ENCODE measurements at regions not wholly inside any gene's neighbourhood (a gene's known extent, or its start where the extent isn't known, plus 50 kb on each side); places are given as distances from the start of the nearest gene placed in this dataset.

DNA sequence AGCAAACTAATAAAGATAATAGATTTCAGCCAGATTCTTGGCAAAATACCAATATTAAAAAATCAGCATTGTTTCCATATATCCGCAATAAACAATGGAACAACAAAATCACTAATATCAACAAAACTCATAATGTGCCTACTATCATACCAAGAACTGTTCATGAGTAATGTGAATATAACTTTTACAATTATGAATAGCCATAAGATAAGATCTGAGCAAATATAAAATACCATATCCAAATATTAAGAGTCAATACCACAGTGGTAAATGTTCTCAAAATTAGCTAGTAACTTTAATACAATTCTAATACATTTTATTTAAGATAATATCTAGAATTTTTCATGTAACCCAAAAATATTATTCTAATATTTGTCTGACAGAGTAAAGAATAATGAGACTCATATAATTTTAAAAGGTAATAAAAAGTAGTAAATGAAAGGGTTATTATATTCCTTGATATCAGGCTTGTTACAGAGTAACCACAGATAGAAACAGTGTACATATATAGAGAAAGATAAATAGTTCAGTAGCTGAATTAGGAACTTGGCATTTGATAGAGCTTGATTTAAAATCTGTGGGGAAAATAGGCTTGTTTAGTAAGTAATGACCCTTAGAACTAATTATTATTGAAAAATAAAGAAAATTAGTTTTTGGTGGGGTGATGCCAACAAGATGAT, 2126.6 kb downstream of the MRPL39 start:
- DNase-seq (ENCODE audit: low spot score in 2 of 2, unreplicated experiment in 2 of 2), result no peak
- Mint-ChIP-seq H3K4me3 (no peak overlapping the region), H3K27ac (no peak overlapping the region), H3K27me3 (ENCODE audit: low read depth) (no peaks in the 10 kb centered on the region), H3K4me1 (peaks cover 5% of the 10 kb centered on the region), H3K36me3 (no peaks in the 10 kb centered on the region), H3K9me3 (peaks cover 28% of the 10 kb centered on the region)
- TF ChIP-seq, protein P1, sequence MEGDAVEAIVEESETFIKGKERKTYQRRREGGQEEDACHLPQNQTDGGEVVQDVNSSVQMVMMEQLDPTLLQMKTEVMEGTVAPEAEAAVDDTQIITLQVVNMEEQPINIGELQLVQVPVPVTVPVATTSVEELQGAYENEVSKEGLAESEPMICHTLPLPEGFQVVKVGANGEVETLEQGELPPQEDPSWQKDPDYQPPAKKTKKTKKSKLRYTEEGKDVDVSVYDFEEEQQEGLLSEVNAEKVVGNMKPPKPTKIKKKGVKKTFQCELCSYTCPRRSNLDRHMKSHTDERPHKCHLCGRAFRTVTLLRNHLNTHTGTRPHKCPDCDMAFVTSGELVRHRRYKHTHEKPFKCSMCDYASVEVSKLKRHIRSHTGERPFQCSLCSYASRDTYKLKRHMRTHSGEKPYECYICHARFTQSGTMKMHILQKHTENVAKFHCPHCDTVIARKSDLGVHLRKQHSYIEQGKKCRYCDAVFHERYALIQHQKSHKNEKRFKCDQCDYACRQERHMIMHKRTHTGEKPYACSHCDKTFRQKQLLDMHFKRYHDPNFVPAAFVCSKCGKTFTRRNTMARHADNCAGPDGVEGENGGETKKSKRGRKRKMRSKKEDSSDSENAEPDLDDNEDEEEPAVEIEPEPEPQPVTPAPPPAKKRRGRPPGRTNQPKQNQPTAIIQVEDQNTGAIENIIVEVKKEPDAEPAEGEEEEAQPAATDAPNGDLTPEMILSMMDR (IDR thresholded peaks at IDR 0.05; ENCODE audit: unreplicated experiment), result no peak

DNA sequence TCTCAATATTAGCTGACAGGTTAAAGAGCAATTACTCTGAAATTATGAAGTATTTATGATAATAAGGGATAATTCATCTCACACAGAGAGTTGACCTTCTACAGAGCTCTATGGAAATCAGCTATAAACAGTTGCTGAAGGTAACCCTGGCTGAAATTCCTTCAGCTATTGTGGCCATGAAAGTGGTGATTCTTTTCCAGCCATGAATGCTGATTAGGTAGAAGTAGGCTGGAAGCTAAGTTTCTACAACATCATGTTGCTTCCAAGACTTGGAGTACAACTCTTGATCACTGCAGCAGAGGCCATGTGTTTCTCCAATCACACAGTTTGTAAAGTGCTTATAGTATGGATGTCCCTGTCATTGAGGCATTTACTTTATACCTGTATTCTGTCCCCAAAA, 2128.9 kb downstream of the MRPL39 start:
- Mint-ChIP-seq H3K27me3 (ENCODE audit: low read depth) (no peaks in the 10 kb centered on the region), H3K4me1 (peaks cover 7% of the 10 kb centered on the region), H3K9me3 (peaks cover 34% of the 10 kb centered on the region), H3K27ac (no peak overlapping the region), H3K4me3 (no peak overlapping the region), H3K36me3 (no peaks in the 10 kb centered on the region)
- DNase-seq (ENCODE audit: low spot score in 2 of 2, unreplicated experiment in 2 of 2), result no peak
- TF ChIP-seq, protein P1 (IDR thresholded peaks at IDR 0.05; ENCODE audit: unreplicated experiment), result no peak

DNA sequence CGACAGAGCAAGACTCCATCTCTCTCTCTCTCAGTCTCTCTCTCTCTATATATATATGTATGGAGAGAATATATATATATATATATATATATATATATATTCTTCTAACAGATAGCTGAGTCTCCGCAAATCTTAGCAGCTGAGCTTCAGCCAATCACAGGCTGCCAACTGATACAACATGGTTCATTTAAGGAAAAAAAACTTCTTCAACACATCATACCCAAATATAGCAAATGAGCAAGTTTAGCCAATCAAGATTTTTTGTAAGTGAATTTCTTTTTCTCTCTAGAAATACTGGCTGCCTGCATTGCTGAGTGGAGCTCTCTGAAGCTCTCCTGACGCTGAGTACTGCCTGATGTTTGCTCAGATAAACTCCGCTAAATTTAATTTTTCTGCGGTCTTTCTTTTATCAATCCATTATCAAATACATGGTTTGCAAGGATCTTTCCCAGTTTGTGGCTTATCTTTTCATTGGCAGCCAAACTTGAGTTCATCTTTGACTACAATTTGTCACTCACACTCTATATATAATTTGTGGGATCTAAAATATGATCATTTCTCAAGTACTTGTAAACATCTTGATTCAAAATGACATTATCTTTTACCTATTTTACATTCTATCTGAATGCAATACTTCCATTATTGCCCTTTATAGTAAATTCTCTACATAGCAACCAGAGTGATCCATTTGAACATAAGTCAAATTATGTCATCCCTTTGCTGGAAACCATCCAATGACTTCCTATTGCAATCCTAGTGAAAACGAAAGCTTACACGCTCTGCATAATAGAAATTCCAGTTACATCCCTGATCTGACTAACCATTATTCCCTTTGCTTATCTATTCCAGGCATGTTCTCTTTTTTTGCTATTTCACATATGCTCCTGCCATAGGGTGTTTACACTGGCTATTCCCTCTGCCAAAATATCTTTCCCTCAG, 2131.7 kb downstream of the MRPL39 start:
- no peak overlapping the region for H3K27ac Mint-ChIP-seq
- H3K36me3 Mint-ChIP-seq, result no peaks in the 10 kb centered on the region
- TF ChIP-seq, protein P1 (IDR thresholded peaks at IDR 0.05; ENCODE audit: unreplicated experiment), result no peak
- H3K27me3 Mint-ChIP-seq (ENCODE audit: low read depth), result no peaks in the 10 kb centered on the region
- H3K4me3 Mint-ChIP-seq, result no peak overlapping the region
- no peak for DNase-seq (ENCODE audit: low spot score in 2 of 2, unreplicated experiment in 2 of 2)
- peaks cover 7% of the 10 kb centered on the region for H3K4me1 Mint-ChIP-seq
- peaks cover 20% of the 10 kb centered on the region for H3K9me3 Mint-ChIP-seq

DNA sequence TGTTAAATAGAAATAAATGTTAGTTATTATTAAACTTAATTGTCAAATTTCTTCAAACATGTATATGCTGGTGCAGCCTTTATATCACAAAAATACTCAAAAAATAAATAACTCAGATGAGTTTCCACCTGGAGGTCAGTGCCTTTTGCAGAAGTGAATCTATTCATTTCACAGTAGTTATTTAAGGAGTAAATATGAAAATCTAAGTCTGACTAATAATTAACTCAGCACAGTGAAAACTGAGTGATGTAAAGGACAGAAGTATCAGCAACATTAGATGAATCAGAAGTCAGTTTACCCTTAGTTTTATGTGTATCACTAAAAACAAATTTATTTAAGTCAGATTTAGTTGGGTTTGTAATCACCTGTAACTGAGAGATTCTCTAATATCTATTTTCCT, 2135.4 kb downstream of the MRPL39 start:
- Mint-ChIP-seq H3K9me3 (peaks cover 12% of the 10 kb centered on the region), H3K4me3 (no peak overlapping the region), H3K4me1 (peaks cover 7% of the 10 kb centered on the region), H3K27ac (no peak overlapping the region), H3K36me3 (no peaks in the 10 kb centered on the region), H3K27me3 (ENCODE audit: low read depth) (no peaks in the 10 kb centered on the region)
- TF ChIP-seq, protein P1 (IDR thresholded peaks at IDR 0.05; ENCODE audit: unreplicated experiment), result no peak
- DNase-seq (ENCODE audit: low spot score in 2 of 2, unreplicated experiment in 2 of 2), result no peak

DNA sequence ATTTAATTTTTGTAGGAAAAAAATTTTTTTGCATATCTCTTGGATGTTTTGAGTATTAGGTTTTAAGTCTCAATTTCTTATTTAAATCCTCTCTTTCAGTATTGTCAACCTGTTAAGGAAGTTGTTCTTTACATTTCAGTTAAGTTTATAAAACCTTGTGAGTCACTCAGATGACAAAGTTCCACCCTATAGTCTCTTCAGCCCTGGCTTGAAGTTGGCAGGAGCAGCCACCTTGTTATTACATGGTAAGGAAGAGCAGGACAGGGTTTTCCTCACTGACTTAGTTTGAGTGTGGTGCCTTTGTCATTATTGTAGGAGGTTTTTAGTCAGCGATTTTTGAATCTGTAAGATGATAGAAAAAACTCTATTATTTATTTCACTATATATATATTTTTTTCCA, 2143.9 kb downstream of the MRPL39 start:
- Mint-ChIP-seq H3K27me3 (ENCODE audit: low read depth) (no peaks in the 10 kb centered on the region), H3K4me3 (no peak overlapping the region), H3K27ac (no peak overlapping the region), H3K9me3 (peaks cover 21% of the 10 kb centered on the region), H3K36me3 (no peaks in the 10 kb centered on the region), H3K4me1 (no peaks in the 10 kb centered on the region)
- TF ChIP-seq, protein P1 (IDR thresholded peaks at IDR 0.05; ENCODE audit: unreplicated experiment), result no peak
- no peak for DNase-seq (ENCODE audit: low spot score in 2 of 2, unreplicated experiment in 2 of 2)

All from mesothelial cell of epicardium (in vitro differentiated cells).